ENCODE measurements at regions not wholly inside any gene's neighbourhood (a gene's known extent, or its start where the extent isn't known, plus 50 kb on each side); places are given as distances from the start of the nearest gene placed in this dataset.

DNA sequence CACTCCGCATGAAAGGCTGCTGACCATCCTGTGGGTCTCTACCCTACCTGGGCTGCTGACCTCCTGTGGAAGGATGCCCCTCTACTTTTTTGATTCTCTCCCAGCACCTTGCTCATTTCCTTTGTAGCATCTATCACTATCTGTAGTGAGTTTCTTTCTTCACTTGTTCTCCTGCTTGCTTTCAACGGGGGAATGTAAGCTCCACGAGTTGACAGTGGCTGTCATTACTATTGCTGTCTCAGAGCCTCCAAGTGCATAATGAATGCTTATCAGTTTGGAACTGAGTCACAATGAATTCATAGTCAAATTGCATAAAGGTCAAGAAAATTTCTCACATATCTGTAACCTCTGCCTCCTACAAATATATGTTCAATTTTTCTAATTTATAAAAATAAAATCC, 477.7 kb downstream of the PLCL1 start:
- TF ChIP-seq POLR2A (IDR thresholded peaks at IDR 0.05; ENCODE audit: low read depth), result no peak
- TF ChIP-seq, protein P1, sequence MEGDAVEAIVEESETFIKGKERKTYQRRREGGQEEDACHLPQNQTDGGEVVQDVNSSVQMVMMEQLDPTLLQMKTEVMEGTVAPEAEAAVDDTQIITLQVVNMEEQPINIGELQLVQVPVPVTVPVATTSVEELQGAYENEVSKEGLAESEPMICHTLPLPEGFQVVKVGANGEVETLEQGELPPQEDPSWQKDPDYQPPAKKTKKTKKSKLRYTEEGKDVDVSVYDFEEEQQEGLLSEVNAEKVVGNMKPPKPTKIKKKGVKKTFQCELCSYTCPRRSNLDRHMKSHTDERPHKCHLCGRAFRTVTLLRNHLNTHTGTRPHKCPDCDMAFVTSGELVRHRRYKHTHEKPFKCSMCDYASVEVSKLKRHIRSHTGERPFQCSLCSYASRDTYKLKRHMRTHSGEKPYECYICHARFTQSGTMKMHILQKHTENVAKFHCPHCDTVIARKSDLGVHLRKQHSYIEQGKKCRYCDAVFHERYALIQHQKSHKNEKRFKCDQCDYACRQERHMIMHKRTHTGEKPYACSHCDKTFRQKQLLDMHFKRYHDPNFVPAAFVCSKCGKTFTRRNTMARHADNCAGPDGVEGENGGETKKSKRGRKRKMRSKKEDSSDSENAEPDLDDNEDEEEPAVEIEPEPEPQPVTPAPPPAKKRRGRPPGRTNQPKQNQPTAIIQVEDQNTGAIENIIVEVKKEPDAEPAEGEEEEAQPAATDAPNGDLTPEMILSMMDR (IDR thresholded peaks at IDR 0.05), result no peak

All from esophagus muscularis mucosa (tissue), 3 donors.